ENCODE measurements at regions not wholly inside any gene's neighbourhood (a gene's known extent, or its start where the extent isn't known, plus 50 kb on each side); places are given as distances from the start of the nearest gene placed in this dataset.

- no peak overlapping the region for H3K18ac ChIP-seq (ENCODE audit: insufficient read length, low read depth, low read length)
- no peak overlapping the region for H2BK120ac ChIP-seq (ENCODE audit: low read depth, low read length, poor library complexity, severe bottlenecking)
- no peak for TF ChIP-seq CTCF (conservative IDR thresholded peaks at IDR 0.05)
- peaks cover 5% of the 10 kb centered on the region; the same call in 1 of the 2 replicates for H3K4me1 ChIP-seq (ENCODE audit: insufficient read depth, low read length)
- no peak overlapping the region for H4K8ac ChIP-seq (replicated peaks; ENCODE audit: insufficient read length, low read depth, low read length)
- H3K23ac ChIP-seq (ENCODE audit: insufficient read length, low read depth, low read length), result no peak overlapping the region
- H2AFZ ChIP-seq (ENCODE audit: low read length), result no peak overlapping the region
- no peak overlapping the region for H3K9ac ChIP-seq (ENCODE audit: extremely low read depth, insufficient read length, low read length)
- H3K4ac ChIP-seq (ENCODE audit: low read depth, low read length), result no peak overlapping the region
- no peak overlapping the region for H3K27ac ChIP-seq (ENCODE audit: insufficient read length, low read depth, low read length)
- H3K27me3 ChIP-seq (ENCODE audit: insufficient read depth, low read length), result no peaks in the 10 kb centered on the region
- no peak overlapping the region for H4K5ac ChIP-seq (ENCODE audit: insufficient read length, low read depth, low read length)
- no peak overlapping the region for H2BK20ac ChIP-seq (ENCODE audit: low read depth, low read length, poor library complexity, severe bottlenecking)
- H4K91ac ChIP-seq (ENCODE audit: insufficient read length, low read depth, low read length), result no peak overlapping the region
- Mint-ChIP-seq H3K9me3 (0 out of 5 replicates have a peak, but pooled peaks cover 0 to 2% of the 10 kb centered on the region in 2 experiments), H3K27me3 (ENCODE audit: low read depth) (no peaks in the 10 kb centered on the region), H3K36me3 (ENCODE audit: insufficient read depth in 1 of 3, low read depth in 3 of 3) (no peaks in the 10 kb centered on the region; a peak in 1 of 7 replicates), H3K4me3 (no peak overlapping the region), H3K4me1 (peaks cover 9 to 31% of the 10 kb centered on the region in 2 experiments), H3K27ac (no peak overlapping the region)
- H2AK5ac ChIP-seq (ENCODE audit: insufficient read length, low read length), result no peak overlapping the region
- H3K4me2 ChIP-seq (ENCODE audit: insufficient read depth, insufficient read length, low read length), result no peak overlapping the region
- no peaks in the 10 kb centered on the region for H4K20me1 ChIP-seq (ENCODE audit: control insufficient read depth, insufficient read depth, insufficient read length)
- H2BK15ac ChIP-seq (ENCODE audit: low read depth, low read length), result no peak overlapping the region
- WGBS (ENCODE audit: extremely low coverage, insufficient read length, low lambda C conversion rate), result no CpG with 5 or more reads among the region's 1 CpG
- H3K23me2 ChIP-seq (ENCODE audit: insufficient read length, low read depth, low read length, poor library complexity, severe bottlenecking), result no peaks in the 10 kb centered on the region
- H3T11ph ChIP-seq (ENCODE audit: low read length), result no peak overlapping the region
- no peaks in the 10 kb centered on the region for H3K9me3 ChIP-seq (ENCODE audit: control insufficient read depth, low read depth, low read length)
- H3K79me2 ChIP-seq (ENCODE audit: insufficient read depth, low read length), result no peaks in the 10 kb centered on the region; the same call in 1 of the 2 replicates
- H2BK5ac ChIP-seq (ENCODE audit: insufficient read length, low read length), result no peak overlapping the region
- H3K56ac ChIP-seq (ENCODE audit: insufficient read length, low read depth, low read length), result no peak overlapping the region
- no peaks in the 10 kb centered on the region for H3K79me1 ChIP-seq (ENCODE audit: insufficient read depth, low read depth, low read length, poor library complexity, severe bottlenecking)
- no peak overlapping the region for H3K14ac ChIP-seq (ENCODE audit: insufficient read depth, low read length)
- H2BK12ac ChIP-seq (ENCODE audit: insufficient read length, low read depth, low read length), result no peak overlapping the region
- no peak for DNase-seq
Observed at GRCh38 chr4:169337510-169337909, 66.8 kb upstream of the SH3RF1 start.

Data from H9 (cell line).